A673 (cell line): ENCODE measurements at regions not wholly inside any gene's neighbourhood (a gene's known extent, or its start where the extent isn't known, plus 50 kb on each side); places are given as distances from the start of the nearest gene placed in this dataset.

ENCODE experiments used
- BruUV-seq: library from RNA; stranded (reverse); fragments of 400-500 nt; replicated peaks from 2 replicates; lab custom pipeline; 2021; lab: Mats Ljungman, UMichigan
- CTCF ChIA-PET: fragments of 300-600 bp; sonication (Branson Sonifier 250); formaldehyde crosslinking; loops from one replicate; lab custom pipeline; 2022; ENCODE audit warnings: antibody characterized with exemption; lab: Charles Lee
- POLR2A ChIA-PET: fragments of 300-600 bp; sonication (Branson Sonifier 250); formaldehyde crosslinking; loops from one replicate; lab custom pipeline; 2022; ENCODE audit warnings: antibody characterized with exemption; ENCODE audit not compliant: low non-redundant PET; lab: Charles Lee
- DNase-seq: peaks from one replicate; pipeline ENCODE4 v3.0.0-alpha.2; 2015; ENCODE audit warnings: low spot score
- H3K27ac ChIP-seq: fragments of 200-600 bp; sonication (generic); 2 replicates; pipeline ENCODE4 v1.5.1; 2016; ENCODE audit warnings: mixed run types, low read depth, mild to moderate bottlenecking, mixed read lengths, antibody characterized with exemption, low read length; ENCODE audit not compliant: poor library complexity, severe bottlenecking
- H3K27me3 ChIP-seq: fragments of 200-600 bp; sonication (generic); replicated peaks from 2 replicates; pipeline ENCODE4 v1.6.1; 2017; ENCODE audit warnings: mixed run types, low read depth, mild to moderate bottlenecking, mixed read lengths, antibody characterized with exemption, low read length; ENCODE audit not compliant: insufficient read depth, poor library complexity
- H3K36me3 ChIP-seq: fragments of 200-600 bp; sonication (generic); 2 replicates; pipeline ENCODE4 v1.6.1; 2016; ENCODE audit warnings: mixed run types, mild to moderate bottlenecking, mixed read lengths, antibody characterized with exemption, low read length; ENCODE audit not compliant: insufficient read depth, poor library complexity, severe bottlenecking
- H3K4me1 ChIP-seq: fragments of 200-600 bp; sonication (generic); 2 replicates; pipeline ENCODE4 v1.6.1; 2017; ENCODE audit warnings: mixed run types, mild to moderate bottlenecking, mixed read lengths, antibody characterized with exemption, low read length; ENCODE audit not compliant: insufficient read depth, poor library complexity, severe bottlenecking
- H3K4me3 ChIP-seq: fragments of 200-600 bp; sonication (generic); 2 replicates; pipeline ENCODE4 v1.5.1; 2016; ENCODE audit warnings: low read depth, mixed run types, mild to moderate bottlenecking, mixed read lengths, low read length; ENCODE audit not compliant: poor library complexity, severe bottlenecking
- H3K9me3 ChIP-seq: fragments of 200-600 bp; sonication (generic); 2 replicates; pipeline ENCODE4 v1.6.1; 2016; ENCODE audit warnings: mixed run types, low read depth, mild to moderate bottlenecking, mixed read lengths, antibody characterized with exemption, low read length; ENCODE audit not compliant: poor library complexity, severe bottlenecking
- CTCF ChIP-seq: fragments of 300-800, 200-600 bp; sonication (generic); conservative IDR thresholded peaks from 2 replicates; pipeline ENCODE4 v1.5.1; 2017; ENCODE audit warnings: low read depth, mild to moderate bottlenecking, antibody characterized with exemption, low read length, moderate library complexity, mixed read lengths
- EZH2 ChIP-seq: fragments of 200-600 bp; sonication (generic); IDR thresholded peaks from 2 replicates; pipeline ENCODE4 v1.6.1; 2017; ENCODE audit warnings: borderline replicate concordance, low read depth, mild to moderate bottlenecking, mixed read lengths, antibody characterized with exemption, low read length; ENCODE audit not compliant: poor library complexity, severe bottlenecking
- intact Hi-C: fragments of 100-400 bp; cut with micrococcal nuclease; formaldehyde crosslinking; loops from one replicate; pipeline ENCODE4 v1.10.0; 2022; ENCODE audit not compliant: unreplicated experiment

- no peak for DNase-seq
- no TSS peak for BruUV-seq
- TF ChIP-seq EZH2 (no peak), CTCF (no peak)
- peaks cover 47% of the 10 kb centered on the region for H3K4me1 ChIP-seq
- no peaks in the 10 kb centered on the region for H3K9me3 ChIP-seq
- CTCF ChIA-PET = no interaction called here
- intact Hi-C loops = no loop called here
- H3K4me3 ChIP-seq = no peak overlapping the region
- POLR2A ChIA-PET = no interaction called here
- H3K36me3 ChIP-seq = no peaks in the 10 kb centered on the region
- H3K27ac ChIP-seq = no peak overlapping the region
- H3K27me3 ChIP-seq = no peaks in the 10 kb centered on the region
Measured at GRCh38 chr2:16726577-16726976, 60.9 kb upstream of the CYRIA start.

- H3K27me3 ChIP-seq = no peaks in the 10 kb centered on the region
Measured at GRCh38 chr2:16726147-16726546, 60.5 kb upstream of the CYRIA start.

GRCh38 chr2:16725549-16725948 lies 59.9 kb upstream of the CYRIA start:
- CTCF ChIA-PET = no interaction called here
- Histone ChIP-seq H3K27me3 (no peaks in the 10 kb centered on the region), H3K36me3 (no peaks in the 10 kb centered on the region), H3K4me1 (peaks cover 45% of the 10 kb centered on the region), H3K9me3 (no peaks in the 10 kb centered on the region), H3K4me3 (no peak overlapping the region), H3K27ac (no peak overlapping the region)
- POLR2A ChIA-PET = no interaction called here
- no TSS peak for BruUV-seq
- no peak for TF ChIP-seq CTCF
- TF ChIP-seq EZH2 = no peak
- intact Hi-C loops = no loop called here
- no peak for DNase-seq

More at GRCh38 chr2:16726147-16726546, 60.5 kb upstream of the CYRIA start:
- no peak overlapping the region for H3K4me3 ChIP-seq
- intact Hi-C loops = no loop called here
- H3K9me3 ChIP-seq = no peaks in the 10 kb centered on the region
- DNase-seq = no peak
- ChIA-PET POLR2A (no interaction called here), CTCF (no interaction called here)
- H3K27ac ChIP-seq = no peak overlapping the region
- TF ChIP-seq CTCF = no peak
- no peak for TF ChIP-seq EZH2
- no TSS peak for BruUV-seq
- peaks cover 47% of the 10 kb centered on the region for H3K4me1 ChIP-seq
- no peaks in the 10 kb centered on the region for H3K36me3 ChIP-seq
